ENCODE measurements at regions not wholly inside any gene's neighbourhood (a gene's known extent, or its start where the extent isn't known, plus 50 kb on each side); places are given as distances from the start of the nearest gene placed in this dataset.

GRCh38 chr12:91346827-91347226 is 164.2 kb upstream of the DCN start:
- no peak for DNase-seq (ENCODE audit: low read depth)
- H3K4me3 ChIP-seq (ENCODE audit: low read length) = no peak overlapping the region
- no peak for TF ChIP-seq CTCF (conservative IDR thresholded peaks at IDR 0.05; ENCODE audit: low read length)

DNA sequence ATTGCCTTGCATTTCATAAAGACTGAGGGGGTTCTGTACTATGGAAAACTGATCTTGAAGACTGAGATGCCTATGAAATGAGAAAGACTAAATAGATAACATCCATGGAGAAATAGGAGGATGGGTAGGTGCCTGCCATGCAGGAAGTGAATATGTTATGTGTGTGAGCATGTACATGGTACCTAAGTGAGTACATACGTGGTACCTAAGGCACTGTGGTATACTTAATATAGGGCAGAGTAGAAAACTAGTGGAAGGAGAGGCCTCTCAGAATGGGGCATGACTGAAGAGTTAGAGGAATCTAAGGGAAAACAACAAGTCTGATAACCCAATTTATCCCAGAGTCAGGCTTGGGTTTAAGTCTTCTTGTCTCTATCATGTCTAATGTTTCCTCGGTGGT is 161.8 kb upstream of the DCN start:
- DNase-seq (ENCODE audit: low read depth) = no peak
- TF ChIP-seq CTCF (conservative IDR thresholded peaks at IDR 0.05; ENCODE audit: low read length) = no peak
- H3K4me3 ChIP-seq (ENCODE audit: low read length) = no peak overlapping the region

DNA sequence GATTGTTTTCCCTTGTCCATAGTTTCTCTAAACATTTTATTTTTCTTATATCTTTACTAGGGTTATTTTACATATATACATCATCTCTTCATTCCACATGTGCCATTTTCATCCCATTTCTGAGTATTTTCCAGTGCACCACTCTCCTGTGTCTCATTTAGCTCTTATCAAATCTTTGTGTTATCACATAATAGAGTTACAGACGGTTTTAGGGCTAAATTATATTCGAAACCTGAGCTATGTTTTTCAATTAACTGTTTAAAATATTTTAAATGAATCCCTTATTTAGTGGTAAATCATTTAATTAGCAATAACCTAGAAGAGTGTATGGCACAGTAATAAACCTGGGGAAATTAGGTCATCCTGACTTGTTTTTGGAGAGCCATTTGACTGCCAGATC is 160.4 kb upstream of the DCN start:
- no peak overlapping the region for H3K4me3 ChIP-seq (ENCODE audit: low read length)
- TF ChIP-seq CTCF (conservative IDR thresholded peaks at IDR 0.05; ENCODE audit: low read length) = no peak
- DNase-seq (ENCODE audit: low read depth) = no peak

- TF ChIP-seq CTCF (conservative IDR thresholded peaks at IDR 0.05; ENCODE audit: low read length) = no peak
- H3K4me3 ChIP-seq (ENCODE audit: low read length) = no peak overlapping the region
- no peak for DNase-seq (ENCODE audit: low read depth)
Measured at GRCh38 chr12:91339106-91339505, 156.5 kb upstream of the DCN start.

DNA sequence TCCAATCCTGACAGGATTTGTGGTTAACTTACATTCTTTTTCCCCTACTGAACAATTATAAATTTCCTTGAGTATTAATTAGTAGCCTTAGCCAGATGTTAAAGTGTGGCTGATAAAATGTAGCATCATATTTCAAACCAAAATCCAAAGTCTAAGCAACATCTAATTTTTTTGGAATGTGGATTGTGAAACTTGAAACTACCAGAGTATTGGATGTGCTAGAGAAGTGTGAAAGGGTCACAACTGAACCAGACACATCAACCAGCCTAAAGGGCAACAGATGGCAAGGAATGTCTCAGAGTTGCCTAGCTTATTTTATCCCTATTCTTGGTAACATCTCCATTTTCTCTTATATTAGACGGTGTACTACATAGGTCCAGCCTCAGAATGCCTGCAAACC is 153.1 kb upstream of the DCN start:
- H3K4me3 ChIP-seq (ENCODE audit: low read length) = no peak overlapping the region
- no peak for TF ChIP-seq CTCF (conservative IDR thresholded peaks at IDR 0.05; ENCODE audit: low read length)
- peak; percentile 78 for DNase-seq (ENCODE audit: low read depth)

DNA sequence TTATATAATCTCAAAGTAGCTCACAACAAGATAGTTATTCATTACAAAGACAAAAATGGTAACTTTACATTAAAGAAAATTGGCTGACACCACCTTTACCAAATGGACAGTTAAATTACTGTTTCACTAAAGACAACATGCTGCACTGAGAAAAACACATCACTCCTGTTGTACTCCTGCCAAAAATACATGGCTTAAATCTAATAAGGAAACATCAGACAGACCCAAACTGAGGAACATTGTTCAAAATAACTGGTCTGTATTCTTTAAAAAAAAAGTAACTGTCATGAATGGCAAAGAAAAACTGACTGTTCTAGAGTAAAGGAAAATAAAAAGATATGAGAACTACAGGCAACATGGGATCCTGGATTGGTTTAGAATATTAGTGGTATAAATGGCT is 151.3 kb upstream of the DCN start:
- no peak overlapping the region for H3K4me3 ChIP-seq (ENCODE audit: low read length)
- TF ChIP-seq CTCF (conservative IDR thresholded peaks at IDR 0.05; ENCODE audit: low read length) = no peak
- no peak for DNase-seq (ENCODE audit: low read depth)

DNA sequence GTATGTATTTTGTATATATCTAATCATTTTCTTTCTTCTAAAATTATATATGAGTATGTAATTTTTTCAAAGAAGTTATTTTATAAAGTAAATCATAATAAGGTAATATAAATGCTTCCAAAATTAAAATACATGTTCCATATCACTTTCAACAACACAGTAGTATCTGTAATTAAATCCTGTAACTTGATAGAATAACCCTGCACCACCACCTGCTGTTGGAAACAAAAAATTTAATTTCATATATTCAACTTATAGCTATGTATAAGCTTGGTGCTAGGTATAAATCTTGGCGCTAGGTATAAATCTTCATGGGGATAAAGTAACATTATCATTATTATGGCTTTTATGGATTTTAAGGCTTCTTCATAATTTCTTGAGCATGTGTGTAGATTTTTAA is 149.7 kb upstream of the DCN start:
- no peak for DNase-seq (ENCODE audit: low read depth)
- TF ChIP-seq CTCF (conservative IDR thresholded peaks at IDR 0.05; ENCODE audit: low read length) = peak; percentile 19; the same call in 1 of the 2 replicates
- H3K4me3 ChIP-seq (ENCODE audit: low read length) = no peak overlapping the region

All from AG10803 (cell line).